SHP77 treated with DMSO at 0.1 percent for 48 hours (cell line): ENCODE measurements at regions not wholly inside any gene's neighbourhood (a gene's known extent, or its start where the extent isn't known, plus 50 kb on each side); places are given as distances from the start of the nearest gene placed in this dataset.

Experiments used
- DNase-seq: peaks from one replicate; lab custom pipeline; 2025; lab: John Stamatoyannopoulos, UW

DNA sequence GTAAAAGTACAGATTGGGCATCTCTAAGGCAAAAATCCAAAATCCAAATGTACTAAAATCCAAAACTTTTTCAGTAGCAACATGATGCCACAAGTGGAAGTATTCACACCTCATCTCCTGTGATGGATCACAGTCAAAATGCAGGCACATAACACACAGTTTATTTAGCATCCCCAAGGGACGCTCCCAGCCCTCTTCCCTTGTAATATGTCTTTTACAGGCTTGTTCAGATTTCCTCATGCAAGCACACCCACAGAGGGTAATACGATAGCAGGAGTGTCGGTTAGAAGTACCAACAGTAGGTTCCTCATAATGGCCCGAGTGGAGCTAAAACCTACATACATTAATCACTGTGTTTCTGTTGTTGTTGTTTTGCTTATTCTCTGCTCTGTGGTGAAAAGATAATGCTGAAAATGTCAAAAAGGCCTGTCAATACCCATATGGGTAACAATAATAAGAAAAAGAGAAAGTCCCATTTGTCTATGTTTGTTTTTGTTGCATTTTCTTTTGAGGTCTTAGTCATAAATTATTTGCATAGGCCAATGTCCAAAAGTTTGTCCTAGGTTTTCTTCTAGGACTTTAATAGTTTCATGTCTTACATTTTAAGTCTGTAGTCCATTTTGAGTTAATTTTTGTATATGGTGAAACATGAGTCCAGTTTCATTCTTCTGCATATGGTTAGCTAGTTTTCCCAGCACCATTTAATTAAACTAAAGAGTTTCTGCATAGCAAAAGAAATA lies 133.1 kb downstream of the LRIG3 start:
- no peak for DNase-seq

DNA sequence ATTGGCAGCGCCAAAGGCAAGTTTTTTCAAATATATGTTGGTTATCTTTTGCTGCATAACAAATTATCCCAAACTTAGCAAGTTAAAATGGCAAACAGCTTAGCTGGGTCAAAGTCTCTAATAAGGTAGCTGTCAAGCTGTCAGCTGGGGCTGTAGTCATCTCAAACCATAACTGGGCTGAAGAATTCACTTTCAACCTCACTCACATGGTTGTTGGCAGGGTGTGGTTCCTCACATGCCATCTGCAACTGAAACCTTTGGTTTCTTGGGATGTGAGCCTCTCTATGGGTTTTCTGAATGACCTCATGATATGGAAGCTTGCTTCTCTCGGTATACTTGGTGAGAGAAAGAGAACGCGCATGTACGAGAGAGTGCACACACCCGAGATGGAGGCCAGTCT lies 125.4 kb downstream of the LRIG3 start:
- DNase-seq: no peak

DNA sequence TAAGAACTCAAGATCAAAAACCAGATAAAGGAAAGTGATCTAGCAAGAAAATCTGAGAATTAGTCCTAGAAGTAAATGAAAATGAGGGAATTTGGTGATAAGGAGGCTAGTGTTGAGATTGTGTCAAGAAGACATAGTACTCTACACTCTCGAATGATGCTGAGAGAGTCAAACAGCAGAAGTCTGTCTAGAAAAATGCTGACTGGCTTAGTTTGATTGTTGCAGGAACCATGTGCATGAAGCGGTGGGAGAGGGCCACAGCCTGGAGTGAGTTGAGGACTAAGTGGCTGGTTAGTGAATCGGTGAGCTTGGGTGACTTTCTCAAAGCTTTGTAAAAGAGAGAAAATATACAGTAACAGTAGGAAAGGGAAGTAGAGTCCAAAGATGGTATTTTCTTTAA lies 124.5 kb downstream of the LRIG3 start:
- no peak for DNase-seq

DNA sequence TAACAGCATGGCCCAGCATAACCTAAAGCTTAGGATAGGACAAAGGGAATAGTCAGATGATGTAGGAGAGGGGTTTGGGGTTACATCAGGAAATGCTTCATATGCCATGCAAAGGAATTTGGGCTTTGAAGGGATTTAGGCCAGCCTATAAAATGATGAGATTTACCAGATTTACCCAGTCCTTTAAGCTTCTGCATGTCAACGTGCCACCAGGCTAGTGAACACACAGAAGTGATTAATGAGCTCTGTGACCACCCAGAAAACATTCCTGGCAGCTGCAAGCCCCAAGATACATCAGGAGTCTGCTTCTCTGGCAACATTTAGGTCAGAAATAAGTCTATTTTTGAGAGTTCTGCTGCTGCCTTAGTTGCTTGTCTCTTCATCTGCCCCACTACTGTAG lies 118.3 kb downstream of the LRIG3 start:
- no peak for DNase-seq

DNA sequence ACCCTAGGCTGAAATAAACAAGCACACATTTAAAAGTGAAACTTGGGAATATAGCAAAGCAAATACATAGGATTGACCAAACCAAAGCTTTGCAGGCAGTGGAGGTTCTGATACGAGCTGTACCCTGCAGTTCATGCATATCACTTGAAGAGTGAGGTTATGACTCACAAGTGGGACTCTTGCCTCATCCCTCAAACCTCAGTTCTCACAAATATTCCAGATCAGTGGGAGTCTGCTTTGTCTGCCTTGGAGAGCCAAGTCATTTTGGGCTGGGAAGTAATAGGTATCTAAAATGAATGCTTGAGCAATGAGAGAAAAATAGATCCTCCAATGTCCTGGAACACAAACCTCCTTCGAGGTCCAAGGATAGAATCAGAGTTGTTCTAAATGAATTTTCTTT lies 116.4 kb downstream of the LRIG3 start:
- no peak for DNase-seq

DNA sequence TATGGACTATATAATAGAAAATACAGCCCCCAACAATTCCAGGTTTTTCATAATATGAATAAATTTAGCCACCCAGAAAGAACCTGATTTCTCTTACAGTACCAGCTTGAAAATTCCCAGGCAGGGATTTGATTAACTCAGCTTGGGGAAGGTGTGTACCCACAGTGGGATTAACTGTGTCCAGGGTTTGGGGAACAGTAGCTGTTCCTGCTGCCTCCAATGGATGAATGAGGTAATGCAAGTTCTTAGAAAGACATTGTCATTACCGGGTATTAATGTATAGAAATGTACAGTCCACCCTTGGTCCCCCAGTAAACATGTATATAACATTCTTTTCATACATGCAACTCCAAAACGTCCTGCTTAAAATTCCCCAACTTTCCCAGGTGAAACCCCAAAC lies 115.6 kb downstream of the LRIG3 start:
- no peak for DNase-seq

DNA sequence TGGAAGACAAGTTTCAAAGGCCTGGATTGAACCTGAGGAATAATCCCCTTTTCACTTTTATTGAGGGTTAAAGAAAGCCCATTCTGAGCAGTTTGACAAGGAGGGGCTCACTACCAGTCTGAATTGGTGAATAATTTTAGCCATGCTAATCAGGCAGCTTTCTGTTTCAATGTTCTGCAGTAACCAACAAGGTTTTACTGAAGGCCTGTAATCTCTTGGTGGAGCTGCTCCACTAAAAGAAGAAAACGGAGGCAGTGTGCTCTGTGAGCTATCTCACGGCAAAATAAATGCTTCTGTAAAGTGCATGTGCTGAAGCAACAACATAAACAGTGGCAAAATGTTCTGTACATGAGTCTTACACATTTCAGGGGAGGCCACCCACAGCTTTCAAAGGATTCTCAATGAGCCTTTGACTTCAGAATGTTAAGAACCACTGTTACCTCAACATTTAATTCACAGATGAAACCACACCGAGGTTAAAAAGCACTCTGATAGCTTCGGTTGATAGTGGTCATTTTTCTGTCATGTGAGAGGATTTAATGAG lies 111.2 kb downstream of the LRIG3 start:
- DNase-seq: no peak

DNA sequence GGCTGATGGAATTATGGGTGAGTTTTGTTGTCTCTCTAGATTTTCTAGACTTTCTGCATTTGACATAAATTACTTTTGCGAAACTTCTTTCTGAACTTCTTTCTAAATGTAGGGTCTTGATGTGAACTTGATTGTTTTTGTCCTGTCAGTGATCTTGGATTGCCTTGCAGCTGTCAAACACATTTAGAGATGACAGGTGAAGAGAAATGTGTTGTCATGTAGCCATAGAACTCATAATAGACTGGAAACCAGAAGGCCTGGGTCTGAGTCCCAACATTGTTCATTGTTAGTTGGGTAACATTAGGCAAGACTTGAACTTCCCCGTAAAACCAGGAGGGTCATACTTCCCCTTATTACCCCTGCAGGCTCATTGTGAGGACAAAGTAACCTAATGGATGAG lies 109.0 kb downstream of the LRIG3 start:
- no peak for DNase-seq

DNA sequence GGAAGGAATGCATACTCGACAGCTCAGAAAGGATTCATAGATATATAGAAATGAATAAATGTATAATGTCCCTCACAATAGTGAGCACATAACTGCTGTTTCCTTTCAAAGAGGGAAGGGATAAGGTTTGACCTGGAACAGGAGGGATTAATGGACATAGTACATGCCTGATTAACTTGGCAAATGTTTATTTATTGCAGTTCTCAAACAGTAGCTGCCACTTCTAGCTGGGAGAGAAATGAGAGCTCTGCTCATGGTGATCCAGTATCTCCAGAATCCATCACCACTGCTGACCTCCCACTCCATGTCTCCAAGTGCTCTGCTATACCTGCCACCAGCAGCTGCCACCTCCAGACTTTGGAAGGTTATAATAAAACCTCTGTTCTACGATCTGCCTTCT lies 108.1 kb downstream of the LRIG3 start:
- DNase-seq: no peak

DNA sequence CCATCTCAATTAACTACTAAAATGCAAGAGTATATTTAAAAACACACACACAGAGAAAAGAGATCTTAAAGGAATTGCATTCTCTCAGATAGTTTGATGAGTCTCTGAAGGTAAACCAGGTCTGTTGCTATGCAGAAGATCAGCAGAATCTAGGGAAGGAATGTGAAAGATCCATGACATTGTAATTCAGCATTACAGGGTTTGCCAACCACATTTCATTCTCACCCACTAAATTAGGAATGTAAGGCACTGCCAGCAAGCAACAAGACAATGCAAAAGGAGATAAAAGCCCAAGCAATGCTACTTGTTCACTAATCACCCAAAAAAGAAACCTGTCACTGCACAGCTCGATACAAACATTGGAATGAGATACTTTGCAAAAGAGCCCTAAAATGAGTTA lies 106.3 kb downstream of the LRIG3 start:
- DNase-seq: no peak

DNA sequence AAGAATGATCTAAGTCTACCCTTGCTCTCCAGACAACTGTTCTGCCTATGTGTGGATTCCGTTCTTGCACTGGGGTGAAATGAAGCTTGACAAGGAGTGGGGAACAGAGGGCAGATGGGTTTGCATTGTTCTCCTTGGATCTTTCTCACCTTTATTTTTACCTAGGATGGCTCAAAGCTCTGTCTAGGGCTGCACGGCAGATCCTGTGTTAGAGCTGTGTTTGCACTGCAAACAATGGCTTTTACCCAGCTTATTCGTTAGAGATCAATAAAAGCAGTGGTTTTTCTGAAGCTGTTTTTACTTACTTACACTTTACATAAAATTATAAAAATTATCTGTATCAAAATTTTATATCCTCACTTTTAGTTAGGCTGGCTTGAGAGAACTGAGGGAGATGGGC lies 105.1 kb downstream of the LRIG3 start:
- no peak for DNase-seq

DNA sequence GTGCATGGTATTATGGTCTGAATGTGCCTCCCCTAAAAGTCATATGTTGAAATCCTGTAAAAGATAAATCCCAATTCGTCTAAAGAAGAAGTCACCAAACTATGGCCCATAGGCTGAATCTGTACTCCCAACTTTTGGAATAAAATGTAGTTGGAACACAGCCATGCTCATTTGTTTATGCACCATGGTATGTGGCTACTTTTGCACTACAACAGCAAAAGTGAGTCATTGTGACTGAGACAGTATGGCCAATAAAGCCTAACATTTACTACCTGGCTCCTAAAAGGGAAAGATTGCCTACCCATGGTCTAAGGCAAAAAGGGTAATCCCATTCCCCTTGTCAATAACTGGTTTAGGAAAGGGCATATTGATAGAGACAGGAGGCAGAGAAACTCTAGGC lies 101.8 kb downstream of the LRIG3 start:
- DNase-seq: no peak

DNA sequence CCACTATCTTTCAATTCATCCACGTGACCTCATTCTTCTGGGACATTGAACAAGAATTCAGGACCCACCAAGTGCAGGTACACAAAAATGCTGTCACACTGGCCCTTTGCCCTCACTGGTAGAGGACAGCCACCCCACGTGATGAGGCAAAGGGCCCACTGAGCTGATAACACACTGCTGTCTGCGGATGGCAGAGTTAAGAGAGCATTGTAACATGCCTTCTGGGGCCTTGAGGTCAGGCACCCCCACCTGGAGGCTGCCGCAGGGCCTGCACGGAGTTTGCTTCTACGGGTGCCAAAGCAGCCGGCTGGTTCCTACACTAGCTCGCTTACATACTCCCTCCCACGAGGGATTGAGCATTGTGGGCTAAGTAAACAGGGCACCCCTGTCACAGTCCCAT lies 101.0 kb downstream of the LRIG3 start:
- no peak for DNase-seq

DNA sequence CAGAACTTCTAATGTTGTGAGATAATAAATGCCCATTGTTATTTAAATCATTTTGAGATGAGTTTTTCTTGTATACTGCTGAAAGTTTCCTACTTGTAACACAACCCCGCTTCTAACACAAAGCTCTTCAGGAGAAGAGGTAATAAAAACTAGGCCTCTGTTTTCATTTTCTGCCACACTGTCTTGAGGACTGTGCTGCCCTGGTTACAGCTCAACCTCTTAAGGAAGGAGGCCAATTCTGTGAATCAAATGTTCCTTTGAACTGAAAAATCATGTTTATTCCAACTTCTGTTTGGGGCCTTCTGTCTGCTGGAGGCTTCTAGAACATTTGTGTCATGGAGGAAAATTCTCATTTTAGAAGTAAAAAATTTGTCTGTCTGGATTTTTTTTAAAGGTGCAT lies 100.3 kb downstream of the LRIG3 start:
- no peak for DNase-seq
